ENCODE measurements at regions not wholly inside any gene's neighbourhood (a gene's known extent, or its start where the extent isn't known, plus 50 kb on each side); places are given as distances from the start of the nearest gene placed in this dataset.

GRCh38 chr16:75798714-75799113 lies 72.4 kb upstream of the CPHXL start:
- Mint-ChIP-seq H3K36me3 (no peaks in the 10 kb centered on the region), H3K4me3 (no peak overlapping the region), H3K27ac (no peak overlapping the region), H3K4me1 (no peaks in the 10 kb centered on the region), H3K9me3 (peaks cover 0 to 4% (median 0%) of the 10 kb centered on the region in 8 donors), H3K27me3 (peaks cover 7 to 17% of the 10 kb centered on the region in 2 donors)
- intact Hi-C loops (cut with micrococcal nuclease), result no loop called here
- ChIA-PET CTCF (ENCODE audit: partially characterized antibody) (no interaction called here), POLR2A (ENCODE audit: partially characterized antibody) (no interaction called here)
- H3K4me1 ChIP-seq (ENCODE audit: insufficient read depth, low read length), result no peaks in the 10 kb centered on the region
- H3K9me3 ChIP-seq (ENCODE audit: control insufficient read depth in 1 of 2, low read length in 2 of 2), result no peaks in the 10 kb centered on the region
- no peak overlapping the region for H3K4me3 ChIP-seq (ENCODE audit: low read length in 2 of 2)
- no peak for DNase-seq
- H3K27ac ChIP-seq (ENCODE audit: low read depth, low read length), result no peak overlapping the region
- H3K27me3 ChIP-seq (ENCODE audit: insufficient read depth, low read length), result no peaks in the 10 kb centered on the region
- no peaks in the 10 kb centered on the region for H3K36me3 ChIP-seq (ENCODE audit: insufficient read depth, low read length)

GRCh38 chr16:75801307-75801706 lies 75.0 kb upstream of the CPHXL start:
- DNase-seq, result no peak
- peaks cover 0 to 2% (median 0%) of the 10 kb centered on the region in 8 donors for H3K9me3 Mint-ChIP-seq
- H3K36me3 Mint-ChIP-seq, result no peaks in the 10 kb centered on the region
- Histone ChIP-seq H3K27ac (ENCODE audit: low read depth, low read length) (no peak overlapping the region), H3K9me3 (ENCODE audit: control insufficient read depth in 1 of 2, low read length in 2 of 2) (no peaks in the 10 kb centered on the region), H3K4me1 (ENCODE audit: insufficient read depth, low read length) (no peaks in the 10 kb centered on the region), H3K36me3 (ENCODE audit: insufficient read depth, low read length) (no peaks in the 10 kb centered on the region), H3K4me3 (ENCODE audit: low read length in 2 of 2) (no peak overlapping the region), H3K27me3 (ENCODE audit: insufficient read depth, low read length) (no peaks in the 10 kb centered on the region)
- H3K4me3 Mint-ChIP-seq, result no peak overlapping the region
- intact Hi-C loops (cut with micrococcal nuclease), result no loop called here
- CTCF ChIA-PET (ENCODE audit: partially characterized antibody), result interaction anchor here (1.3 kb wide), 1 partner anchor 1370 kb away, joined by 3 read pairs; no protein-coding TSS in a partner anchor
- POLR2A ChIA-PET (ENCODE audit: partially characterized antibody), result no interaction called here
- no peaks in the 10 kb centered on the region for H3K4me1 Mint-ChIP-seq
- no peak overlapping the region for H3K27ac Mint-ChIP-seq
- peaks cover 12 to 23% of the 10 kb centered on the region in 2 donors for H3K27me3 Mint-ChIP-seq

DNA sequence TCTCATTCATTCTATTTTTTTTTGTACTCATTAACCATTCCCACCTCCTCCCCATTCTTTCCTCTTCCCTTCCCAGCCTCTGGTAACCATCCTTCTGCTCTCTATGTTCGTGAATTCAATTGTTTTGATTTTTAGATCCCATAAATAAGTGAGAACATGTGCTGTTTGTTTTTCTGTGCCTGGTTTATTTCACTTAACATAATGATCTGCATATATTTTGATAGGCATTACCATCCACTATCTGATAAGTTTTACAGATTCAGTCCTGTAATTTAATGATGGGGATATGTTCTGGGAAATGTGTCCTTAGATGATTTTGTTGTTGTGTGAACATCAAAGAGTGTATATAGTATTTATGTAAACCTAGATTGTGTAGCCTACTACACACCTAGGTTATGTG lies 77.5 kb upstream of the CPHXL start:
- Histone ChIP-seq H3K27me3 (ENCODE audit: insufficient read depth, low read length) (no peaks in the 10 kb centered on the region), H3K4me1 (ENCODE audit: insufficient read depth, low read length) (no peaks in the 10 kb centered on the region), H3K27ac (ENCODE audit: low read depth, low read length) (no peak overlapping the region), H3K9me3 (ENCODE audit: control insufficient read depth in 1 of 2, low read length in 2 of 2) (no peaks in the 10 kb centered on the region), H3K4me3 (ENCODE audit: low read length in 2 of 2) (no peak overlapping the region), H3K36me3 (ENCODE audit: insufficient read depth, low read length) (no peaks in the 10 kb centered on the region)
- DNase-seq, result no peak
- intact Hi-C loops (cut with micrococcal nuclease), result no loop called here
- ChIA-PET CTCF (ENCODE audit: partially characterized antibody) (no interaction called here), POLR2A (ENCODE audit: partially characterized antibody) (no interaction called here)
- H3K9me3 Mint-ChIP-seq, result peaks cover 0 to 2% (median 0%) of the 10 kb centered on the region in 8 donors
- H3K27ac Mint-ChIP-seq, result no peak overlapping the region
- H3K4me3 Mint-ChIP-seq, result no peak overlapping the region
- H3K4me1 Mint-ChIP-seq, result no peaks in the 10 kb centered on the region
- H3K36me3 Mint-ChIP-seq, result no peaks in the 10 kb centered on the region
- peaks cover 12 to 21% of the 10 kb centered on the region in 2 donors for H3K27me3 Mint-ChIP-seq

- Mint-ChIP-seq H3K36me3 (no peaks in the 10 kb centered on the region), H3K4me1 (no peaks in the 10 kb centered on the region), H3K9me3 (peaks cover 0 to 2% (median 0%) of the 10 kb centered on the region in 8 donors), H3K4me3 (no peak overlapping the region), H3K27me3 (peaks cover 12 to 16% of the 10 kb centered on the region in 2 donors), H3K27ac (peak overlapping the region in 1 of 7 donors; percentile 65)
- H3K4me1 ChIP-seq (ENCODE audit: insufficient read depth, low read length), result no peaks in the 10 kb centered on the region
- POLR2A ChIA-PET (ENCODE audit: partially characterized antibody), result no interaction called here
- H3K4me3 ChIP-seq (ENCODE audit: low read length in 2 of 2), result no peak overlapping the region
- H3K36me3 ChIP-seq (ENCODE audit: insufficient read depth, low read length), result no peaks in the 10 kb centered on the region
- H3K27ac ChIP-seq (ENCODE audit: low read depth, low read length), result no peak overlapping the region
- DNase-seq, result no peak
- H3K27me3 ChIP-seq (ENCODE audit: insufficient read depth, low read length), result no peaks in the 10 kb centered on the region
- no peaks in the 10 kb centered on the region for H3K9me3 ChIP-seq (ENCODE audit: control insufficient read depth in 1 of 2, low read length in 2 of 2)
- CTCF ChIA-PET (ENCODE audit: partially characterized antibody), result no interaction called here
- intact Hi-C loops (cut with micrococcal nuclease), result no loop called here
These were observed 78.1 kb upstream of the CPHXL start for GRCh38 chr16:75804368-75804767.

GRCh38 chr16:75805946-75806345 lies 79.7 kb upstream of the CPHXL start:
- Mint-ChIP-seq H3K4me1 (no peaks in the 10 kb centered on the region), H3K36me3 (no peaks in the 10 kb centered on the region), H3K9me3 (peaks cover 0 to 2% (median 0%) of the 10 kb centered on the region in 8 donors), H3K27ac (no peak overlapping the region), H3K4me3 (no peak overlapping the region), H3K27me3 (peaks cover 13 to 14% of the 10 kb centered on the region in 2 donors)
- Histone ChIP-seq H3K9me3 (ENCODE audit: control insufficient read depth in 1 of 2, low read length in 2 of 2) (no peaks in the 10 kb centered on the region), H3K4me1 (ENCODE audit: insufficient read depth, low read length) (no peaks in the 10 kb centered on the region), H3K4me3 (ENCODE audit: low read length in 2 of 2) (no peak overlapping the region), H3K27me3 (ENCODE audit: insufficient read depth, low read length) (no peaks in the 10 kb centered on the region), H3K27ac (ENCODE audit: low read depth, low read length) (no peak overlapping the region), H3K36me3 (ENCODE audit: insufficient read depth, low read length) (no peaks in the 10 kb centered on the region)
- POLR2A ChIA-PET (ENCODE audit: partially characterized antibody), result no interaction called here
- intact Hi-C loops (cut with micrococcal nuclease), result no loop called here
- DNase-seq, result no peak
- CTCF ChIA-PET (ENCODE audit: partially characterized antibody), result no interaction called here

DNA sequence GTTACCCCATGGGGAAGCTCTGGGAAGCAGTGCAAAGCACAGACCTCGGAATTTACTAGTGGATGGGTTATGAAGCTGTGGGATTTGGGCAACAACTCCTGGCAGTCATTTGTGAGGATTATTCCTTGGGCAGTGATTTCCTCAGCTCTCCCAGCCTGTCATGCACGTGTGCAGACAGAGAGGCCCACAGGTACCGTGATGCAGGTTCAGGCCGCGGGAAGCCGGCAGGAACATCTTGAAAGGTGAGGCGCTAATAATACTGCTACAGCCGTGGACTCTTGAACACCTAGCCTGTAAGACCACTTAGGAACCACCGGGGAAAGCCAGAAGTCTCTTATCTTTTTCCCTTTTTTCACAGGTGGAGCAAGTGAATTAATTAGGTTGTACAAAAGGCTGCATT lies 80.2 kb upstream of the CPHXL start:
- POLR2A ChIA-PET (ENCODE audit: partially characterized antibody), result no interaction called here
- no peak overlapping the region for H3K27ac ChIP-seq (ENCODE audit: low read depth, low read length)
- CTCF ChIA-PET (ENCODE audit: partially characterized antibody), result no interaction called here
- H3K4me3 ChIP-seq (ENCODE audit: low read length in 2 of 2), result no peak overlapping the region
- Mint-ChIP-seq H3K27ac (no peak overlapping the region), H3K4me1 (no peaks in the 10 kb centered on the region), H3K9me3 (peaks cover 0 to 2% (median 0%) of the 10 kb centered on the region in 8 donors), H3K4me3 (no peak overlapping the region), H3K27me3 (peaks cover 12 to 14% of the 10 kb centered on the region in 2 donors), H3K36me3 (no peaks in the 10 kb centered on the region)
- DNase-seq, result no peak
- H3K36me3 ChIP-seq (ENCODE audit: insufficient read depth, low read length), result no peaks in the 10 kb centered on the region
- intact Hi-C loops (cut with micrococcal nuclease), result no loop called here
- no peaks in the 10 kb centered on the region for H3K4me1 ChIP-seq (ENCODE audit: insufficient read depth, low read length)
- no peaks in the 10 kb centered on the region for H3K27me3 ChIP-seq (ENCODE audit: insufficient read depth, low read length)
- H3K9me3 ChIP-seq (ENCODE audit: control insufficient read depth in 1 of 2, low read length in 2 of 2), result no peaks in the 10 kb centered on the region

- H3K4me3 Mint-ChIP-seq, result no peak overlapping the region
- H3K9me3 Mint-ChIP-seq, result no peaks in the 10 kb centered on the region
- POLR2A ChIA-PET (ENCODE audit: partially characterized antibody), result no interaction called here
These were observed 84.1 kb upstream of the CPHXL start for GRCh38 chr16:75810342-75810741.

DNA sequence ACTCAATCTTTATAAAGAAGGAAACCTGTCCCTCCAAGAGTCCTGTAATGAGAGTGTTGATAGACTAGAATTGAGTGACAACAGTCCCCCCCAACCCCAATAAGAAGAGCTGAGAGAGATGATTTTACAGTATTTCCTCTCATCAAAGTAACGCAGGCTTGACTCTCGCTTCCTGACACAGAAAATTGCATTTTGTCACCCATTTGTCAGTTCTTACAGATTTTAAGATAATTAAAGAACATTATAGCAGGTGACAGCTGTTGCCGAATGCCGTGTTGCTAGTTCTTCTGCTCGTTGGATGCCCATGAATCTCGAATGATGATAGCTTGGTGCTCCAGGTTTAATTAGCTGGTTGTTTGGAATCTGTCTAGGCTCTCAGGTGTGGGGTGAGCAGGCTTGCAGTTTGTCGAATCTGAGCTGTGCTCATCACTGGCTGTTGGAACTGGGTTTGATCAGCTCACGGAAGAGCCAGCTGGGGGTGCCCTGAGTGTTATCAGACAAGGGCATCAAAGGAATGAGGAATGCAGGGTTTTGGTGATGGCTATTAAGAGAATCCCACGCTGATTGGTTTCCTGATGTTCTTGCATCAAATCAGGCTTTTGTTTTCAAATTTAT lies 84.8 kb upstream of the CPHXL start:
- no peak overlapping the region for H3K4me3 ChIP-seq (ENCODE audit: low read length in 2 of 2)
- no peaks in the 10 kb centered on the region for H3K4me1 ChIP-seq (ENCODE audit: insufficient read depth, low read length)
- peaks cover 11 to 18% of the 10 kb centered on the region in 2 donors for H3K27me3 Mint-ChIP-seq
- no peaks in the 10 kb centered on the region for H3K9me3 Mint-ChIP-seq
- ChIA-PET POLR2A (ENCODE audit: partially characterized antibody) (no interaction called here), CTCF (ENCODE audit: partially characterized antibody) (no interaction called here)
- no peaks in the 10 kb centered on the region for H3K36me3 Mint-ChIP-seq
- H3K27me3 ChIP-seq (ENCODE audit: insufficient read depth, low read length), result peaks cover 3% of the 10 kb centered on the region
- H3K36me3 ChIP-seq (ENCODE audit: insufficient read depth, low read length), result no peaks in the 10 kb centered on the region
- H3K27ac ChIP-seq (ENCODE audit: low read depth, low read length), result no peak overlapping the region
- H3K4me1 Mint-ChIP-seq, result no peaks in the 10 kb centered on the region
- H3K27ac Mint-ChIP-seq, result no peak overlapping the region
- intact Hi-C loops (cut with micrococcal nuclease), result no loop called here
- no peak for DNase-seq
- no peak overlapping the region for H3K4me3 Mint-ChIP-seq
- no peaks in the 10 kb centered on the region for H3K9me3 ChIP-seq (ENCODE audit: control insufficient read depth in 1 of 2, low read length in 2 of 2)

More at GRCh38 chr16:75810342-75810741, 84.1 kb upstream of the CPHXL start:
- Histone ChIP-seq H3K36me3 (ENCODE audit: insufficient read depth, low read length) (no peaks in the 10 kb centered on the region), H3K4me3 (ENCODE audit: low read length in 2 of 2) (no peak overlapping the region), H3K9me3 (ENCODE audit: control insufficient read depth in 1 of 2, low read length in 2 of 2) (no peaks in the 10 kb centered on the region), H3K4me1 (ENCODE audit: insufficient read depth, low read length) (no peaks in the 10 kb centered on the region), H3K27me3 (ENCODE audit: insufficient read depth, low read length) (peaks cover 3% of the 10 kb centered on the region), H3K27ac (ENCODE audit: low read depth, low read length) (no peak overlapping the region)
- CTCF ChIA-PET (ENCODE audit: partially characterized antibody), result no interaction called here
- intact Hi-C loops (cut with micrococcal nuclease), result no loop called here
- Mint-ChIP-seq H3K27me3 (peaks cover 15 to 23% of the 10 kb centered on the region in 2 donors), H3K36me3 (no peaks in the 10 kb centered on the region), H3K4me1 (no peaks in the 10 kb centered on the region), H3K27ac (no peak overlapping the region)
- no peak for DNase-seq
